ENCODE measurements at regions not wholly inside any gene's neighbourhood (a gene's known extent, or its start where the extent isn't known, plus 50 kb on each side); places are given as distances from the start of the nearest gene placed in this dataset.

GRCh38 chr22:49331878-49332277 is 495.8 kb downstream of the BRD1 start:
- no peak for DNase-seq (ENCODE audit: low read depth)
- no peak overlapping the region for H3K4me3 ChIP-seq (ENCODE audit: low read depth, low read length)
- TF ChIP-seq, protein P1, sequence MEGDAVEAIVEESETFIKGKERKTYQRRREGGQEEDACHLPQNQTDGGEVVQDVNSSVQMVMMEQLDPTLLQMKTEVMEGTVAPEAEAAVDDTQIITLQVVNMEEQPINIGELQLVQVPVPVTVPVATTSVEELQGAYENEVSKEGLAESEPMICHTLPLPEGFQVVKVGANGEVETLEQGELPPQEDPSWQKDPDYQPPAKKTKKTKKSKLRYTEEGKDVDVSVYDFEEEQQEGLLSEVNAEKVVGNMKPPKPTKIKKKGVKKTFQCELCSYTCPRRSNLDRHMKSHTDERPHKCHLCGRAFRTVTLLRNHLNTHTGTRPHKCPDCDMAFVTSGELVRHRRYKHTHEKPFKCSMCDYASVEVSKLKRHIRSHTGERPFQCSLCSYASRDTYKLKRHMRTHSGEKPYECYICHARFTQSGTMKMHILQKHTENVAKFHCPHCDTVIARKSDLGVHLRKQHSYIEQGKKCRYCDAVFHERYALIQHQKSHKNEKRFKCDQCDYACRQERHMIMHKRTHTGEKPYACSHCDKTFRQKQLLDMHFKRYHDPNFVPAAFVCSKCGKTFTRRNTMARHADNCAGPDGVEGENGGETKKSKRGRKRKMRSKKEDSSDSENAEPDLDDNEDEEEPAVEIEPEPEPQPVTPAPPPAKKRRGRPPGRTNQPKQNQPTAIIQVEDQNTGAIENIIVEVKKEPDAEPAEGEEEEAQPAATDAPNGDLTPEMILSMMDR (conservative IDR thresholded peaks at IDR 0.05; ENCODE audit: low read depth, low read length): no peak

- TF ChIP-seq, protein P1 (conservative IDR thresholded peaks at IDR 0.05; ENCODE audit: low read depth, low read length): no peak
- no peak for DNase-seq (ENCODE audit: low read depth)
- no peak overlapping the region for H3K4me3 ChIP-seq (ENCODE audit: low read depth, low read length)
Observed at GRCh38 chr22:49331223-49331815, 496.4 kb downstream of the BRD1 start.

DNA sequence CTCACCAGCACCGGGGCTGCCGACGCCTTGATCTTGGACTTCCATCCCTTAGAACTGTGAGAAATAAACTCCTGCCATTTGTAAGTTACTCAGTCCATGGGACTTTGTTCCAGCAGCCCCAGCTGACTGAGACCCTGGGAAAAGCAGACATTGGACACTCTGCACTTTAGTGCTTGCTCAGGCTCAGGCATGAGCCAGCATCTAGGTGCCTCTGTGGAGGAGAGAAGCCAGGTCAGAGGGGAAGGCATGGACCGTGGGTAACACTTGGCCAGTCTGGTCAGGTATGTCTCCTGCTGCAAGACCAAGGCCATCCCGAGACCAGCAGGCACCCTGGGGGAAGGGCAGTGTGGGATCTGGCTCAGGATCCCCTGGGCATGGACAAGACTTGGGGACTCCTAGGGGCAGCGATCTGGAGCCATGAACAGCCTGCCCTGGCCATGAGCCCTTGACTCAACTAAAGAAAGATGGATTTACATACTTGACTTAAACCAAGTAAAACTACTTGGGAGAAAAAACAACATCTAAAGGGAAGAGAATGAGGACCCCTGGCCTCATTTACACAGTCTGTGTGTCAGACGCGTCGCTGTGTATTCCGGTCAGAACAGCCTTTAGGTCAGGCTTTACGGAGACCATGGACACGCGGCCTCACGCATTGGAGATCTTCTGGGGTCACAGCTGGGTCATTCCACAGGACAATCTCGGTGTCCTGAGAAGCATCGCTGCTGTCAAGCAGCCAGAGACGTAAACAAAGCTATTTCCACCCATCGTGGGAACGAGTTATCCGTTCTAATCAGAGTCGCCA is 497.1 kb downstream of the BRD1 start:
- no peak overlapping the region for H3K4me3 ChIP-seq (ENCODE audit: low read depth, low read length)
- no peak for DNase-seq (ENCODE audit: low read depth)
- TF ChIP-seq, protein P1 (conservative IDR thresholded peaks at IDR 0.05; ENCODE audit: low read depth, low read length): no peak

DNA sequence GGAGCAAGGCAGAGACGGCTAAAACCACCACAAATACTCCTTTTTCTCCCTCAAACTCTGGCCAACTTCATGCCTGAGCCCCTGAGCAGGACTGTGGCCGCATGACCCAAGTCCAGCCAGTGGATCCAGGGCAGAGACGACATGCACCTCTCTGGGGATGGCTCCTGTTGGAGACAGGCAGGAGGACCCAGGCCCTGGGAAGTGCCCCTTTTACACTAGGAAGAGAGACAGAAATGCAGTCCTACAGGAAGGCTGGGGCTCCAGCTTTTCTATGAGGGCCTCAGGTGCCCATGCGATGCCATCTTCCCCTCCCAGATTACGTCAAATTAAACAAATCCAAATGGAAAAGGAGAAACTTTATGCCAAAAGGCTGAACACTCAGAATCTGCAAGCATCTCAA is 498.0 kb downstream of the BRD1 start:
- TF ChIP-seq, protein P1 (conservative IDR thresholded peaks at IDR 0.05; ENCODE audit: low read depth, low read length): no peak
- no peak overlapping the region for H3K4me3 ChIP-seq (ENCODE audit: low read depth, low read length)
- DNase-seq (ENCODE audit: low read depth): no peak

DNA sequence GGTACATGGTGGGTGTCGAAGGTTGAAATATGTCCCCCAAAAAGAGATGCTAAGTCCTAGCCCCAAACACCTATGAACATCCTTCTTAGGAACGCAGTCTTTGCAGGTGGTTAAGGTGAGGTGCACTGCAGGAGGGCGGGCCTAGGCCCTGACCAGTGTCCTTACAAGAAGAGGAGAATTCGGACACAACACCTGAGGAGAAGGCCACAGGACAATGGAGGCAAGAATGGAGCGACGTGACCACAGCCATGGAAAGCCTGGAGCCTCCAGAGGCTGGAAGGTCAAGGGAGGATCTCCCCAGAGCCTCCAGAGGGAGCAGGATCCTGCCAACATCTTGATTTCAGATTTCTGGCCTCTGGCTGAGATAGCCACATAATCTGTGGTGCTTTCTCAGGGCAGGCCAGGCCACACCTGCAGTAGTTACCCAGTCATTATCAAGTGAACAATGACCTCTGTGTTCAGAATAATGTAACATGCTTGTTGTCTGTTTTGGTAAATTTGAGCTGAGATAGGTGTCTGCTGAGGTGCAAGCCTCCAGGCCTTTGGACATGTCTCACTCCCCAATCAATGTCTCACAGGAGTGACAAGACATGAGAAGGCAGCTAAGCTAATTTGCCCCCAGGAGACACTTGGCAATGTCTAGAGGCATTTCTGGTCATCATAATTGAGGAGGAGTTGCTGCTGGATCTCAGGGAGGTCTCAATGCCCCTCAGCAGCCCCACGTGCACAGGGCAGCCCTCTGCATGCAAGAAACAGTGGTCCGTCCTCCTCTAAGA is 498.9 kb downstream of the BRD1 start:
- TF ChIP-seq, protein P1 (conservative IDR thresholded peaks at IDR 0.05; ENCODE audit: low read depth, low read length): no peak
- no peak overlapping the region for H3K4me3 ChIP-seq (ENCODE audit: low read depth, low read length)
- no peak for DNase-seq (ENCODE audit: low read depth)

DNA sequence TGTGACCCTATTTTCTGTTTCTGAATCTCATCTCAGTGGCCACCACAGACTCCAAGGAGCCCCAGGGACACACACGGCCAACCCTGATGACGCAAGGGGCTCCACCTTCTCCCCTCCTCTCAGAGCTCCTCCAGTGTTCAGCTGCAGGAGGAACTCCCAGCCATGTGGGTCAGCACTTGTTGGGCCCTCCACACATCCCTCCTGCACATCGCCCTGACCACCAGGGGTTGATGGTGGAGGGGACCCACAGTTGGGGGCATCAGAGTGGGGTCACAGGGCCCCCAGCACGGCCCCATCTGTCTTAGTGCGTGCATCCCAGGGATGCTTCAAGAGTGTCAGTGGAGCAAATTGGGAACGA is 499.6 kb downstream of the BRD1 start:
- TF ChIP-seq, protein P1 (conservative IDR thresholded peaks at IDR 0.05; ENCODE audit: low read depth, low read length): no peak
- no peak overlapping the region for H3K4me3 ChIP-seq (ENCODE audit: low read depth, low read length)
- no peak for DNase-seq (ENCODE audit: low read depth)
